ENCODE measurements at regions not wholly inside any gene's neighbourhood (a gene's known extent, or its start where the extent isn't known, plus 50 kb on each side); places are given as distances from the start of the nearest gene placed in this dataset.

DNA sequence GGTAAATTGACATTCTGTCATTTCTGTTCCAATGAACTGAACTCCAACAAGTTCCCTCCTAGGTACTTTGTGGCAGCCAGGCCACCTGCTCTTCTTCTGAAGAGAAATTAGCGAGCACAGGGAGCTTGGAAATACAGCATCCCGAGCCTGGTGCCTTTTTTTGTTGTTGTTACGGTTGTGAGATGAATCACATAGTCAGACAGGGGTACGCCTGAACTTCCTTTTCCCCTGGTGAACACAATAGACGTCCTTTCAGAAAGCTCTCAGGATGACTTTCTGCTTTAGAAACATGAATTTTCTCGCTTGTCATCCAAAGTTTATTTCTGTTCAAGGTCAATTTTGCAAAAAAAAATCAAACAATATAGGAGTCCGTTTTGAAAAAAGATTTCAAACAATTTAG, 53.9 kb upstream of the XYLT1 start:
- Histone ChIP-seq H3K9me3 (ENCODE audit: low read depth) (no peaks in the 10 kb centered on the region), H3K4me1 (ENCODE audit: insufficient read depth) (peaks cover 13% of the 10 kb centered on the region), H3K79me2 (ENCODE audit: insufficient read depth) (no peaks in the 10 kb centered on the region), H3F3A (ENCODE audit: insufficient read depth) (peaks cover 13% of the 10 kb centered on the region), H3K27me3 (replicated peaks; ENCODE audit: insufficient read depth) (0 out of 2 replicates have a peak, but pooled peaks cover 4% of the 10 kb centered on the region), H3K36me3 (ENCODE audit: low read depth) (no peaks in the 10 kb centered on the region), H3K4me2 (ENCODE audit: unreplicated experiment) (no peak overlapping the region), H3K9me2 (ENCODE audit: insufficient read depth) (no peaks in the 10 kb centered on the region), H4K20me1 (ENCODE audit: insufficient read depth) (no peaks in the 10 kb centered on the region), H3K9ac (no peak overlapping the region), H2AFZ (no peak overlapping the region), H3K27ac (no peak overlapping the region), H3K4me3 (no peak overlapping the region)
- WGBS, 2 experiments (ENCODE audit: low coverage in 1 of 2, low lambda C conversion rate in 2 of 2, missing lambda C conversion rate in 2 of 2) = 88 to 93% methylated on average over 7 of the region's 7 CpGs
- no peak for DNase-seq
- in situ Hi-C loops (cut with MboI) = no loop called here
- TF ChIP-seq EZH2 (IDR thresholded peaks at IDR 0.05; ENCODE audit: insufficient read depth, poor library complexity, severe bottlenecking) (no peak), EZH2phosphoT487 (IDR thresholded peaks at IDR 0.05; ENCODE audit: insufficient read depth, low read depth) (no peak)

DNA sequence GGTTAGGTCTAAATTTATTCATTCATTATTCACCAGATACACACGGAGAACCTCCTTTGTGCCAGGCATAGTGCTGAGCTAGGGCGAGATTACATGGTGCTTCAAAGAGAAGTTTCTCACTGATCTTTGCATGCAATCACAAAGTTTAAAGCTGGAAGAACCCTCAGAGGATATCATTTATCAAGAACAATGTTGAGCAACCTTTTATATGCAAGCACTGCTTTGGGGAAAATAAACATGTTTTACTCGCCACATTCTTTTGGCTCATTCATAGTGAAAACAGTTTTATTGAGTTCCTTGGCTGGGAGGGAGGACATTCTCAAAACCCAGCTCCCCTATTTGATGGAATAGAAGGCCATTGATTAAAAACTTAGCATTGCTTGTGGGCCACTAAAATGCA, 49.8 kb upstream of the XYLT1 start:
- peak; percentile 57 for DNase-seq
- no peak overlapping the region for H3K9ac ChIP-seq
- no peak overlapping the region for H3K27ac ChIP-seq
- H3K9me2 ChIP-seq (ENCODE audit: insufficient read depth) = no peaks in the 10 kb centered on the region
- no peak overlapping the region for H3K4me2 ChIP-seq (ENCODE audit: unreplicated experiment)
- H3K36me3 ChIP-seq (ENCODE audit: low read depth) = no peaks in the 10 kb centered on the region
- H3K27me3 ChIP-seq (replicated peaks; ENCODE audit: insufficient read depth) = no peaks in the 10 kb centered on the region
- H2AFZ ChIP-seq = no peak overlapping the region
- H3K4me3 ChIP-seq = no peak overlapping the region
- no peaks in the 10 kb centered on the region for H3K79me2 ChIP-seq (ENCODE audit: insufficient read depth)
- TF ChIP-seq EZH2 (IDR thresholded peaks at IDR 0.05; ENCODE audit: insufficient read depth, poor library complexity, severe bottlenecking) (no peak), EZH2phosphoT487 (IDR thresholded peaks at IDR 0.05; ENCODE audit: insufficient read depth, low read depth) (no peak)
- H3K9me3 ChIP-seq (ENCODE audit: low read depth) = no peaks in the 10 kb centered on the region
- H3F3A ChIP-seq (ENCODE audit: insufficient read depth) = peaks cover 36% of the 10 kb centered on the region
- 31 to 33% methylated on average over 3 of the region's 3 CpGs for WGBS, 2 experiments (ENCODE audit: low coverage in 1 of 2, low lambda C conversion rate in 2 of 2, missing lambda C conversion rate in 2 of 2)
- in situ Hi-C loops (cut with MboI) = no loop called here
- peaks cover 43% of the 10 kb centered on the region for H3K4me1 ChIP-seq (ENCODE audit: insufficient read depth)
- no peaks in the 10 kb centered on the region for H4K20me1 ChIP-seq (ENCODE audit: insufficient read depth)
